Bronchial epithelial cell (primary cell): ENCODE measurements at regions not wholly inside any gene's neighbourhood (a gene's known extent, or its start where the extent isn't known, plus 50 kb on each side); places are given as distances from the start of the nearest gene placed in this dataset.

Experiments used
- DNase-seq: peaks from one replicate; pipeline ENCODE4 v3.0.0-alpha.2; 2010; ENCODE audit warnings: low read depth
- FAIRE-seq: peaks from 2 replicates; lab custom pipeline; 2011; peaks lifted over from hg19 to GRCh38; lab: Jason Lieb, UNC
- H3K27me3 ChIP-seq: 2 replicates; pipeline ENCODE4 v1.5.1; 2011; ENCODE audit warnings: low read length; ENCODE audit not compliant: control insufficient read depth, insufficient read depth
- H3K36me3 ChIP-seq: 2 replicates; pipeline ENCODE4 v1.5.1; 2011; ENCODE audit warnings: low read length; ENCODE audit not compliant: control insufficient read depth, insufficient read depth
- H3K4me3 ChIP-seq: 2 replicates; pipeline ENCODE4 v1.5.1; 2011; ENCODE audit warnings: mild to moderate bottlenecking, low read depth, low read length, control low read depth
- TF ChIP-seq, protein P1 (sequence below): IDR thresholded peaks from 2 replicates; pipeline ENCODE4 v1.5.1; 2011; ENCODE audit warnings: mild to moderate bottlenecking, moderate library complexity, low read length, control low read depth, inconsistent platforms; ENCODE audit not compliant: insufficient read depth, severe bottlenecking

DNA sequence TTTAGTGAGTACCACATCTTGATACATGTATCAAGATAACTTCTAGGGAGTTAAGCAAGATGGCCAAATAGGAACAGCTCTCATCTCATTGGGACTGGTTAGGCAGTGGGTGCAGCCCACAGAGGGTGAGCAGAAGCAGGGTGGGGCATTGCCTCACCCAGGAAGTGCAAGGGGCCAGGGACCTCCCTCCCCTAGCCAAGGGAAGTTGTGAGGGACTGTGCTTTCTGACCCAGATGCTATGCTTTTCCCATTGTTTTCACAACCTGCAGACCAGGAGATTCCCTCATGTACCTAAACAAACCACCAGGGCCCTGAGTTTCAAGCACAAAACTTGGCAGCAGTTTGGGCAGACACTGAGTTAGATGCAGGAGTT lies 665.0 kb upstream of the CBLB start:
- DNase-seq: no peak
- no peak overlapping the region for H3K4me3 ChIP-seq
- H3K27me3 ChIP-seq: no peaks in the 10 kb centered on the region
- TF ChIP-seq, protein P1, sequence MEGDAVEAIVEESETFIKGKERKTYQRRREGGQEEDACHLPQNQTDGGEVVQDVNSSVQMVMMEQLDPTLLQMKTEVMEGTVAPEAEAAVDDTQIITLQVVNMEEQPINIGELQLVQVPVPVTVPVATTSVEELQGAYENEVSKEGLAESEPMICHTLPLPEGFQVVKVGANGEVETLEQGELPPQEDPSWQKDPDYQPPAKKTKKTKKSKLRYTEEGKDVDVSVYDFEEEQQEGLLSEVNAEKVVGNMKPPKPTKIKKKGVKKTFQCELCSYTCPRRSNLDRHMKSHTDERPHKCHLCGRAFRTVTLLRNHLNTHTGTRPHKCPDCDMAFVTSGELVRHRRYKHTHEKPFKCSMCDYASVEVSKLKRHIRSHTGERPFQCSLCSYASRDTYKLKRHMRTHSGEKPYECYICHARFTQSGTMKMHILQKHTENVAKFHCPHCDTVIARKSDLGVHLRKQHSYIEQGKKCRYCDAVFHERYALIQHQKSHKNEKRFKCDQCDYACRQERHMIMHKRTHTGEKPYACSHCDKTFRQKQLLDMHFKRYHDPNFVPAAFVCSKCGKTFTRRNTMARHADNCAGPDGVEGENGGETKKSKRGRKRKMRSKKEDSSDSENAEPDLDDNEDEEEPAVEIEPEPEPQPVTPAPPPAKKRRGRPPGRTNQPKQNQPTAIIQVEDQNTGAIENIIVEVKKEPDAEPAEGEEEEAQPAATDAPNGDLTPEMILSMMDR: no peak
- H3K36me3 ChIP-seq: no peaks in the 10 kb centered on the region
- FAIRE-seq: peak; percentile 43

DNA sequence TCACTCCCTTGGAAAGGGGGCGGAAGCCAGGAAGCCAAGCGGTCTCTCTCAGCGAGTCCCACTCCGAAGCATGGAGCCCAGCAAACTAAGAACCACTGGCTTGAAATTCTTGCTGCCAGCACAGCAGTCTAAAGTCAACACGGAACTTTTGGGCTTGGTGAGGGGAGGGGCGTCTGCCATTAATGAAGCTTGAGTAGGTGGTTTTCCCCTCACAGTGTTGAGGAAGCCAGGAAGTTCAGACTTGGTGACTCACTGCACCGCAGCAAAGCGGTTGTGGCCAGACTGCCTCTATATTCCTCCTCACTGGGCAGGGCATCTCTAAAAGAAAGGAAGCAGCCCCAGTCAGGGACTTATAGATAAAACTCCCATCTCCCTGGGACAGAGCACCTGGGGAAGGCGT lies 665.4 kb upstream of the CBLB start:
- H3K4me3 ChIP-seq: no peak overlapping the region
- no peaks in the 10 kb centered on the region for H3K27me3 ChIP-seq
- DNase-seq: peak; percentile 71
- no peak for FAIRE-seq
- TF ChIP-seq, protein P1: no peak
- no peaks in the 10 kb centered on the region for H3K36me3 ChIP-seq

DNA sequence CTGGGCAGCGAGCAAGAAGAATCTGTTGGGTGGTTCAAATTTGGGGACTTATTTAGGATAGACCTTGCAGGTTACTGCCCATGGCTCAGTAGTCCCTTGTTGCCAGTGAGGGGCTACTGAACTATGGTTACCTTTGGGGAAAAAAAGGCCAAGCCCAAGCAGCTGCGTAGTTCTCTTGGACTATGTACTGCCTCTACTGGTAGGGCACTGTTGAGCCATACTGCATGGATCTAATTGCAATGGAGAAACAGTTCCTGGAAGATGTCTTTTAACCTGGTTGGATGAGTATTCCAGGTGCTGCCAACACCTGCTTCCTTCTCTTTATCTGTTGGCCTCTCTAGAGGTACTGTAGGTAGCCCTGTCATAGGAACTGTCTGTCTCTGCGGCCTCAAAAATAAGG lies 671.9 kb upstream of the CBLB start:
- H3K27me3 ChIP-seq: no peaks in the 10 kb centered on the region
- no peak for DNase-seq
- TF ChIP-seq, protein P1: no peak
- no peaks in the 10 kb centered on the region for H3K36me3 ChIP-seq
- no peak for FAIRE-seq
- no peak overlapping the region for H3K4me3 ChIP-seq

DNA sequence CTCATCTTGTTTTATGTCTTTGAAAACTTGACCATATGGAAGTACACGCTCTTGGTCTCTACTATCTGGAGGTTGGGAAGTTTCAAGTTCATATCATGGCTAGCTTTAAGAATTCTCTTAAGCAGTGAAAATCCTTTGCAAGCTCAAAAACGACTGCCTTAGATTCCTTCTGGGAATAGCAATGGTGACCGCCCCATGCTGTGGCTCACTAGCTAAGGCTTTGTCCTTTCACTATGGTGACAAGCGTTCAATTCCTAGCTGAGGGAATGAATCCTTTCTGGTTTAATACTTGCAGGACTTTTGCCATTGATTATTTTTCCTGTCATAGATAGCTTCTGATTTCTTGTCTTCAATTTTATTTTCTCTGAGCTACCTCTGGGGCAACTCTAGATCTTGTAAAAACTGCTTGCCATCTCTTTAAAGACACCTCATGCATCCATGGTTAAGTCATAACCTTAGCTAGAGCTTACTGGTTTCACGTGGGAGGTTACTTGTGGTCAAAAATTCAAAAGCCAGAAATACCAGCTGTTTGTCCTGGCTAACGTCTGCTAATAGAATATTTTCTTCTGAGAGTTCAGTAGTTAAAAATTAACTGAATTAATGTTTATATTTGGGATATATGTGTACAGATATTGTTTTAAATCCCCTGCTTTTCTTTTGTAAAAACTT lies 673.4 kb upstream of the CBLB start:
- H3K36me3 ChIP-seq: no peaks in the 10 kb centered on the region
- H3K4me3 ChIP-seq: no peak overlapping the region
- no peaks in the 10 kb centered on the region for H3K27me3 ChIP-seq
- no peak for FAIRE-seq
- TF ChIP-seq, protein P1: no peak
- DNase-seq: no peak

DNA sequence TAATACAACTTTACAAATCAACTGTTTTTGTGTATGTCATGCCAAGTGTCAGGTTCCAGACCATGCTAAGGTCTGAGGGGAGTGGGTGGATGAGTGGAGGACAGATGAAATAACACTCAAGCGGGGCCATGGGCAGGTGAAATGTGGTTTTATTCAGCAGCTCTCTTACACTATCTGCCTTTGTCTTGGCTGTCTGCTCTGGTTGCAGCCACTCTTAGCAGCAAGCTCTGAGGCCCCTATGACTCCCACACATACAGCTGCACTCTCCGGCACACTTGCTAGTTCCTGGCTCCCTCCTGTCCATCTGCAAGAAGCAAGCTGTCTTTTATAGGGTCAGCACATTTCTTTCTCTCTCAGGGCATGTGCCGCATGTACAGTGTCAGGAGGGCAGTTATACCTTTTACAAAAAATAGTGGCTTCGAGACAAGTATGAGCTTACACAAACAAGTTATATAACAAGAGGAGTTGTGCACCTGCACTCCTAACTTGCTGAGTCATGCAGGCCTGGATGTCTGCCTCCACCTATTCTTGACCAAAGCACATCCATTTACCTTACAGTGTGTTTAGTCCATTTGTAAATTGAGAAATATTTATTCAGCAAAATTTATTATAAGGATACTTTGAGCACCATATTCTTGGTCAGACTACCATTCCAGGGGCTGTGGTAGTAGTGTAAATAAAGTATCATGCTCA lies 683.7 kb upstream of the CBLB start:
- FAIRE-seq: no peak
- H3K36me3 ChIP-seq: no peaks in the 10 kb centered on the region

More for the DNA sequence above, 683.7 kb upstream of the CBLB start:
- no peak for DNase-seq
- TF ChIP-seq, protein P1: no peak
- no peaks in the 10 kb centered on the region for H3K27me3 ChIP-seq
- no peak overlapping the region for H3K4me3 ChIP-seq
